ENCODE measurements at regions not wholly inside any gene's neighbourhood (a gene's known extent, or its start where the extent isn't known, plus 50 kb on each side); places are given as distances from the start of the nearest gene placed in this dataset.
"Not testable (repeated sequence)": the region's sequence is repeated elsewhere in the genome, so short reads cannot be mapped to it uniquely, and the experiment has no call there.

DNA sequence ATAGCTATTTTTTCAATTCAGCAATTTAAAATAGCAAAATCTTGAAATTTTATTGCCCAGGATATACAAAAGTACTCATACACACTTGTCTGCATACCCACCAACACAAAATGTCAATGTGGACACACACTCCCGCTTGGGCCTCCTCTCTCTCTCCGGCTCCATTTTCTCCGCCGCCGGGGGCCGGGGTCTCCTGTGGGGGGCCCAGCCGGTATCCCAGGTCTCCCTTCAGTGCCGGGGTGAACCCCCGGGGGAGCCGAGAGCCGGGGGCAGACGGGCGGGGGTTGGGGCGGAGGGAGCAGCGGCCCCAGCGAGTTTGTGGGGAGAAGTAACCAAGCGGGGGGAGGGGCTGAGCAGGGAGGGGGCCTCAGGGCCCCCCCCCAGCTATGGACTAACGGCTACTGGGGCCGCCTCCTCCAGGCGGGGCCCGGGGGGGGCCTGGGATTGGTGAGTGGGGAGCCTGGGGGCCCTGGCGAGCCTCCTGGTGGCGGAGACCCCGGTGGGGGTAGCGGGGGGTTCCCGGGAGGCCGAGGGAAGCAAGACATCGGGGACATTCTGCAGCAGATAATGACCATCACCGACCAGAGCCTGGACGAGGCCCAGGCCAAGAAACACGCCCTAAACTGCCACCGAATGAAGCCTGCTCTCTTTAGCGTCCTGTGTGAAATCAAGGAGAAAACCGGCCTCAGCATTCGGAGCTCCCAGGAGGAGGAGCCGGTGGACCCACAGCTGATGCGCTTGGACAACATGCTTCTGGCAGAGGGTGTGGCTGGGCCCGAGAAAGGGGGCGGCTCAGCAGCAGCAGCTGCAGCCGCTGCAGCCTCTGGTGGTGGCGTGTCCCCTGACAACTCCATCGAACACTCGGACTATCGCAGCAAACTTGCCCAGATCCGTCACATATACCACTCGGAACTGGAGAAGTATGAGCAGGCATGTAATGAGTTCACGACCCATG lies 56.6 kb downstream of the CHST2 start:
- CTCF ChIA-PET, result interaction anchor here (1.6 kb wide), 1 partner anchor 29 kb away, joined by 4 read pairs; no protein-coding TSS in a partner anchor
- H3K79me2 ChIP-seq (ENCODE audit: control insufficient read depth, insufficient read depth, low read length); H3K27ac ChIP-seq (ENCODE audit: control insufficient read depth, insufficient read depth); H3K9me3 ChIP-seq (replicated peaks; ENCODE audit: control insufficient read depth, insufficient read depth, low read length); DNase-seq (ENCODE audit: low read depth, low spot score); RAD21 ChIA-PET (ENCODE audit: unreplicated experiment); in situ Hi-C loops (cut with MboI); H3K4me3 ChIP-seq; H4K20me1 ChIP-seq (ENCODE audit: control insufficient read depth, insufficient read depth); H3K27me3 ChIP-seq (replicated peaks in 1 of 2; ENCODE audit: control insufficient read depth in 2 of 2, insufficient read depth in 2 of 2, low read length in 1 of 2); intact Hi-C loops (cut with micrococcal nuclease; ENCODE audit: unreplicated experiment); BruUV-seq (replicated peaks); H3K9ac ChIP-seq (ENCODE audit: control insufficient read depth, insufficient read depth, low read length); FAIRE-seq; H3K4me2 ChIP-seq (ENCODE audit: control insufficient read depth, insufficient read depth); H2AFZ ChIP-seq (ENCODE audit: control insufficient read depth, low read depth, low read length); ATAC-seq; H3K36me3 ChIP-seq (ENCODE audit: control insufficient read depth in 2 of 2, insufficient read depth in 2 of 2, low read length in 1 of 2): not testable (repeated sequence)
- 94% methylated on average over 30 of the region's 47 CpGs for WGBS (ENCODE audit: insufficient coverage, insufficient replicate concordance, low lambda C conversion rate, missing lambda C conversion rate)
- POLR2A ChIA-PET, result interaction anchor here (1.3 kb wide), 1 partner anchor 16 kb away, joined by 3 read pairs; no protein-coding TSS in a partner anchor
- SMC1A ChIA-PET (ENCODE audit: uncharacterized antibody, unreplicated experiment), result interaction anchor here (1.6 kb wide), 3 partner anchors 10 to 31 kb away, joined by 4 to 9 read pairs (median 4); no protein-coding TSS in a partner anchor
- peaks cover 18% of the 10 kb centered on the region for H3K4me1 ChIP-seq (ENCODE audit: control insufficient read depth, insufficient read depth, low read length)

DNA sequence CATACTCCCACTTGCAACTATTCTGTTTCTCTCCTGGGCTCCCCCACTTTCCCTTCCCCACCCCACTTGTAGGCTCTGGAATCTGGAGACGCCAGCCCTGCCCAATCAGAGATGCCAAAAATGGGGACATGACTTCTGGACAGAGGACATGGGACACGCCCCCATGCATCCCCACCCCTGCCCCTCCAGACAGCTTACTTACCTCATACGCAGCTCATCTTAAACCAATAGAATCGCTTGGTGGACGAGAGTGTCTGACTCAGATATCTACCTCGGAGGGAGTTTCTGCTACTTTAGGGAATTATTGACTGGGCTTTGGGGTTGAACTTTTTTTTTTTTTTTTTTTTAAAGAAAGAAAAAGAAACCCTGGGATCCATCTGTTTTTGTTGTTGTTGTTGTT lies 58.4 kb downstream of the CHST2 start:
- H3K27me3 ChIP-seq (replicated peaks in 1 of 2; ENCODE audit: control insufficient read depth in 2 of 2, insufficient read depth in 2 of 2, low read length in 1 of 2); H3K9me3 ChIP-seq (replicated peaks; ENCODE audit: control insufficient read depth, insufficient read depth, low read length); in situ Hi-C loops (cut with MboI); intact Hi-C loops (cut with micrococcal nuclease; ENCODE audit: unreplicated experiment); H2AFZ ChIP-seq (ENCODE audit: control insufficient read depth, low read depth, low read length); H4K20me1 ChIP-seq (ENCODE audit: control insufficient read depth, insufficient read depth); H3K4me1 ChIP-seq (ENCODE audit: control insufficient read depth, insufficient read depth, low read length); BruUV-seq (replicated peaks); H3K9ac ChIP-seq (ENCODE audit: control insufficient read depth, insufficient read depth, low read length); H3K27ac ChIP-seq (ENCODE audit: control insufficient read depth, insufficient read depth); DNase-seq (ENCODE audit: low read depth, low spot score); H3K79me2 ChIP-seq (ENCODE audit: control insufficient read depth, insufficient read depth, low read length); H3K4me2 ChIP-seq (ENCODE audit: control insufficient read depth, insufficient read depth); H3K36me3 ChIP-seq (ENCODE audit: control insufficient read depth in 2 of 2, insufficient read depth in 2 of 2, low read length in 1 of 2); H3K4me3 ChIP-seq: not testable (repeated sequence)
- WGBS (ENCODE audit: insufficient coverage, insufficient replicate concordance, low lambda C conversion rate, missing lambda C conversion rate), result 19% methylated on average over 6 of the region's 6 CpGs
- ChIA-PET POLR2A (interaction anchor here (0.6 to 0.7 kb wide), 7 partner anchors 9 to 336 kb away, joined by 3 to 6 read pairs (median 3); no protein-coding TSS in a partner anchor), SMC1A (ENCODE audit: uncharacterized antibody, unreplicated experiment) (interaction anchor here (0.8 to 1.1 kb wide), 2 partner anchors 11 to 468 kb away, joined by 3 read pairs; no protein-coding TSS in a partner anchor), CTCF (interaction anchor here (0.6 kb wide), 1 partner anchor 102 kb away, joined by 5 read pairs; no protein-coding TSS in a partner anchor), RAD21 (ENCODE audit: unreplicated experiment) (interaction anchor here (0.6 to 0.8 kb wide), 4 partner anchors 14 to 107 kb away, joined by 3 to 4 read pairs (median 3); no protein-coding TSS in a partner anchor)
- TF ChIP-seq NFYB (IDR thresholded peaks at IDR 0.05; ENCODE audit: insufficient read depth, low read depth, low read length) (0 out of 2 replicates have a peak, but pooled peaks have one; percentile 14), HDGF (IDR thresholded peaks at IDR 0.05) (0 out of 2 replicates have a peak, but pooled peaks have one; percentile 27), JUNB (IDR thresholded peaks at IDR 0.05) (peak; percentile 23; the same call in 1 of the 2 replicates)
- FAIRE-seq (peak; percentile 88), ATAC-seq (peak; percentile 96)

GRCh38 chr3:143178775-143179548 lies 59.4 kb downstream of the CHST2 start:
- DNase-seq (ENCODE audit: low read depth, low spot score); H3K4me2 ChIP-seq (ENCODE audit: control insufficient read depth, insufficient read depth); intact Hi-C loops (cut with micrococcal nuclease; ENCODE audit: unreplicated experiment); BruUV-seq (replicated peaks); RAD21 ChIA-PET (ENCODE audit: unreplicated experiment); ATAC-seq; H3K9ac ChIP-seq (ENCODE audit: control insufficient read depth, insufficient read depth, low read length); H2AFZ ChIP-seq (ENCODE audit: control insufficient read depth, low read depth, low read length); H3K27me3 ChIP-seq (replicated peaks in 1 of 2; ENCODE audit: control insufficient read depth in 2 of 2, insufficient read depth in 2 of 2, low read length in 1 of 2); H3K4me3 ChIP-seq; in situ Hi-C loops (cut with MboI); FAIRE-seq; H4K20me1 ChIP-seq (ENCODE audit: control insufficient read depth, insufficient read depth); H3K79me2 ChIP-seq (ENCODE audit: control insufficient read depth, insufficient read depth, low read length); H3K36me3 ChIP-seq (ENCODE audit: control insufficient read depth in 2 of 2, insufficient read depth in 2 of 2, low read length in 1 of 2); H3K27ac ChIP-seq (ENCODE audit: control insufficient read depth, insufficient read depth); H3K4me1 ChIP-seq (ENCODE audit: control insufficient read depth, insufficient read depth, low read length); H3K9me3 ChIP-seq (replicated peaks; ENCODE audit: control insufficient read depth, insufficient read depth, low read length): not testable (repeated sequence)
- ChIA-PET SMC1A (ENCODE audit: uncharacterized antibody, unreplicated experiment) (interaction anchor here (0.8 to 1.1 kb wide), 2 partner anchors 12 to 467 kb away, joined by 3 read pairs; no protein-coding TSS in a partner anchor), POLR2A (interaction anchor here (0.7 kb wide), 2 partner anchors 85 to 208 kb away, joined by 4 to 6 read pairs; no protein-coding TSS in a partner anchor), CTCF (interaction anchor here (0.6 kb wide), 1 partner anchor 101 kb away, joined by 5 read pairs; no protein-coding TSS in a partner anchor)
- WGBS (ENCODE audit: insufficient coverage, insufficient replicate concordance, low lambda C conversion rate, missing lambda C conversion rate), result 87% methylated on average over 3 of the region's 3 CpGs

Measured in GM12878 (cell line).